ENCODE measurements at regions not wholly inside any gene's neighbourhood (a gene's known extent, or its start where the extent isn't known, plus 50 kb on each side); places are given as distances from the start of the nearest gene placed in this dataset.
A peak's percentile ranks its signal among the peaks of the same experiment; 100 is the strongest.

GRCh38 chr3:127132876-127133275, 60.1 kb upstream of the PRR23E start:
- Mint-ChIP-seq H3K4me1 (ENCODE audit: low read depth) (peaks cover 14% of the 10 kb centered on the region), H3K36me3 (ENCODE audit: low read depth) (no peaks in the 10 kb centered on the region), H3K27me3 (ENCODE audit: low read depth) (peaks cover 70% of the 10 kb centered on the region), H3K9me3 (ENCODE audit: low read depth) (no peaks in the 10 kb centered on the region), H3K27ac (ENCODE audit: unreplicated experiment) (no peak overlapping the region), H3K4me3 (ENCODE audit: unreplicated experiment) (no peak overlapping the region)
- TF ChIP-seq, protein P1, sequence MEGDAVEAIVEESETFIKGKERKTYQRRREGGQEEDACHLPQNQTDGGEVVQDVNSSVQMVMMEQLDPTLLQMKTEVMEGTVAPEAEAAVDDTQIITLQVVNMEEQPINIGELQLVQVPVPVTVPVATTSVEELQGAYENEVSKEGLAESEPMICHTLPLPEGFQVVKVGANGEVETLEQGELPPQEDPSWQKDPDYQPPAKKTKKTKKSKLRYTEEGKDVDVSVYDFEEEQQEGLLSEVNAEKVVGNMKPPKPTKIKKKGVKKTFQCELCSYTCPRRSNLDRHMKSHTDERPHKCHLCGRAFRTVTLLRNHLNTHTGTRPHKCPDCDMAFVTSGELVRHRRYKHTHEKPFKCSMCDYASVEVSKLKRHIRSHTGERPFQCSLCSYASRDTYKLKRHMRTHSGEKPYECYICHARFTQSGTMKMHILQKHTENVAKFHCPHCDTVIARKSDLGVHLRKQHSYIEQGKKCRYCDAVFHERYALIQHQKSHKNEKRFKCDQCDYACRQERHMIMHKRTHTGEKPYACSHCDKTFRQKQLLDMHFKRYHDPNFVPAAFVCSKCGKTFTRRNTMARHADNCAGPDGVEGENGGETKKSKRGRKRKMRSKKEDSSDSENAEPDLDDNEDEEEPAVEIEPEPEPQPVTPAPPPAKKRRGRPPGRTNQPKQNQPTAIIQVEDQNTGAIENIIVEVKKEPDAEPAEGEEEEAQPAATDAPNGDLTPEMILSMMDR (IDR thresholded peaks at IDR 0.05): no peak
- no peak for DNase-seq (ENCODE audit: low spot score)

- Mint-ChIP-seq H3K36me3 (ENCODE audit: low read depth) (no peaks in the 10 kb centered on the region), H3K4me3 (ENCODE audit: unreplicated experiment) (no peak overlapping the region), H3K27me3 (ENCODE audit: low read depth) (peaks cover 67% of the 10 kb centered on the region), H3K9me3 (ENCODE audit: low read depth) (no peaks in the 10 kb centered on the region), H3K4me1 (ENCODE audit: low read depth) (peaks cover 14% of the 10 kb centered on the region), H3K27ac (ENCODE audit: unreplicated experiment) (no peak overlapping the region)
- DNase-seq (ENCODE audit: low spot score): no peak
- TF ChIP-seq, protein P1 (IDR thresholded peaks at IDR 0.05): no peak
These were observed 59.0 kb upstream of the PRR23E start for GRCh38 chr3:127133971-127134370.

DNA sequence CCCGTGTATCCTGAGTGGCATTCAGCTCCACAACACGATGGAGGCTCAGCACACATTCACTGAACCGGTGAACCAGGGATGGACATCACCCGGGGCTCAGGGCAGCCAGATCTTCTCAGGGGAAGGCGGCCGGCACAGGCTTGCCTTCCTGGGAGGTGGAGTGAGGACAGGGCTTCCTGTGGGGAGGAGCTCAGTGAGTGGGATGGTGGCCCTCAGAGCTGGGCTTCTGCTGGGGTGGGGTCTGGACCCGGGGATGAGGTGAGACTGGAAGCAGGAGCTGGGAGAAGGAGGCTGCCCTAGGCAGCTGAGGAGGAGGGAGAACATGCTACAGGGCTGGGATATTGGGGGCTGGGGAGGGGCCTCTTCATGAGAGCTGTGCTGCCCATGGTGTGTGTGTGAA, 58.5 kb upstream of the PRR23E start:
- DNase-seq (ENCODE audit: low spot score): no peak
- TF ChIP-seq, protein P1 (IDR thresholded peaks at IDR 0.05): no peak
- Mint-ChIP-seq H3K9me3 (ENCODE audit: low read depth) (no peaks in the 10 kb centered on the region), H3K4me1 (ENCODE audit: low read depth) (peaks cover 14% of the 10 kb centered on the region), H3K27me3 (ENCODE audit: low read depth) (peaks cover 68% of the 10 kb centered on the region), H3K36me3 (ENCODE audit: low read depth) (no peaks in the 10 kb centered on the region), H3K4me3 (ENCODE audit: unreplicated experiment) (peak overlapping the region; percentile 71), H3K27ac (ENCODE audit: unreplicated experiment) (no peak overlapping the region)

- H3K27me3 Mint-ChIP-seq (ENCODE audit: low read depth): peaks cover 65% of the 10 kb centered on the region
- DNase-seq (ENCODE audit: low spot score): no peak
- H3K4me3 Mint-ChIP-seq (ENCODE audit: unreplicated experiment): peak overlapping the region; percentile 71
- TF ChIP-seq, protein P1 (IDR thresholded peaks at IDR 0.05): no peak
- H3K4me1 Mint-ChIP-seq (ENCODE audit: low read depth): peaks cover 14% of the 10 kb centered on the region
- H3K36me3 Mint-ChIP-seq (ENCODE audit: low read depth): no peaks in the 10 kb centered on the region
- no peaks in the 10 kb centered on the region for H3K9me3 Mint-ChIP-seq (ENCODE audit: low read depth)
- H3K27ac Mint-ChIP-seq (ENCODE audit: unreplicated experiment): no peak overlapping the region
These were observed 58.1 kb upstream of the PRR23E start for GRCh38 chr3:127134887-127135240.

DNA sequence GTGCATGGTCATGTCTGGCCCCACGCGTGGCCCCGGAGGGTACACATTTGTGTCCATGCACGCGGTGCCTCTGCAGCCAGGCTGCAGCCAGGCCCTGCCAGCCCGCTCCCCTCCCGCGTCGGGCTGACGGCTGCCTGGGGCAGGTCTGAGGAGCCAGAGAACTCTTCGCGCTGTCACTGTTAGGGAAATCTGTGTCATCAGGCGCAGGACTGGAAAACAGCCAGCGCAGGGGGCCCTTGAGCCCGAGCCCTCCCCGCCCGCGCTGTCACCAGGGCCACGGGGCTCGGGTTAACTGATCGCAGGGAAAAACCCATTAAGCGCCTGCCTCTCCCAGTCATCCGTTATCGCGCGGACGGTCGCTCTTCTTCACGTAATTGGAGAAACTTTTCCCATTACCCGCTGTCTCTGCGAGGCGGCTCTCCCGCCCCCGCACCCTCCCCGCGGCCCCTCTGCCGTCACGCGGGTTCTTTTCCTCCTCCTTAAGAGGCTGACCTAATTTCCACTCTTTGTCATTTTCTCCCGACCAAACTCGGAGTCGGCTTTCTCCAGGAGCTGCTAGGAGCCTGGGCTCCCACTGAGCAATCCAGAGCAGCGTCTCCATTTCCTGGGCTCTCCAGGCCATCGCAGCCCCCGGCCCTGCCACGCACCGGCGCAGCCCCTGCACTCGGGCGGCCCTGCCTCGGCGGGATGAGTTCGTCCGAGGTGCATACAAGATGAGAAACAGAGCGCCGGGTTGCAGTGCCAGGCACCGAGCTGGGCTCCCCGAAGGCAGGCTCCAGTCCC, 57.5 kb upstream of the PRR23E start:
- Mint-ChIP-seq H3K4me3 (ENCODE audit: unreplicated experiment) (peak overlapping the region; percentile 71), H3K27ac (ENCODE audit: unreplicated experiment) (no peak overlapping the region), H3K27me3 (ENCODE audit: low read depth) (peaks cover 63% of the 10 kb centered on the region), H3K9me3 (ENCODE audit: low read depth) (no peaks in the 10 kb centered on the region), H3K36me3 (ENCODE audit: low read depth) (no peaks in the 10 kb centered on the region), H3K4me1 (ENCODE audit: low read depth) (peaks cover 14% of the 10 kb centered on the region)
- no peak for DNase-seq (ENCODE audit: low spot score)
- TF ChIP-seq, protein P1 (IDR thresholded peaks at IDR 0.05): no peak

All from chondrocyte (in vitro differentiated cells).